K562 (cell line): ENCODE measurements at regions not wholly inside any gene's neighbourhood (a gene's known extent, or its start where the extent isn't known, plus 50 kb on each side); places are given as distances from the start of the nearest gene placed in this dataset.

ENCODE experiments used
- ATAC-seq: fragments of 200-7000 bp; cut with Tn5 transposase; 3 replicates; pipeline ENCODE4 v1.9.1; 2020; ENCODE audit warnings: moderate library complexity
- BruUV-seq: library from RNA; stranded (reverse); fragments of 400-500 nt; replicated peaks from 2 replicates; lab custom pipeline; 2021; lab: Mats Ljungman, UMichigan
- CTCF ChIA-PET: fragments of 300-600 bp; formaldehyde crosslinking; extraction: SDS; loops from one replicate; lab custom pipeline; 2021; ENCODE audit warnings: low intra/inter-chr PET ratio; lab: Yijun Ruan, JAX
- POLR2A ChIA-PET: fragments of 300-600, 350-650 bp; sonication (Branson Sonifier 250); formaldehyde crosslinking; extraction: SDS; loops from one replicate; lab custom pipeline; 2021; ENCODE audit warnings: antibody characterized with exemption, inconsistent platforms; lab: Yijun Ruan, JAX
- DNase-seq, 4 experiments: peaks; one replicate each; pipeline versions ENCODE4 v3.0.0 to v3.0.0-alpha.2; 2011 to 2018; ENCODE audit warnings: low spot score in 3 of 4, mixed read lengths in 3 of 4; ENCODE audit errors: extremely low read depth in 1 of 4
- FAIRE-seq: peaks from 2 replicates; lab custom pipeline; 2011; peaks lifted over from hg19 to GRCh38; lab: Jason Lieb, UNC
- H2AFZ ChIP-seq: 2 replicates; pipeline ENCODE4 v1.6.0; 2011; ENCODE audit warnings: low read depth, low read length, control low read depth, inconsistent platforms
- H3K27ac ChIP-seq: fragments of 200-600 bp; 3 replicates; pipeline ENCODE4 v1.8.0; 2011; ENCODE audit warnings: low read depth, mild to moderate bottlenecking, control low read depth, inconsistent platforms, low read length, moderate library complexity, mixed read lengths; ENCODE audit errors: extremely low read depth
- H3K27me3 ChIP-seq, 2 experiments: fragments of 300-600 bp in 1 of 2; 2 replicates in 1 of 2; 3 replicates in 1 of 2; pipeline versions ENCODE4 v1.6.0 to v1.8.0; 2011; ENCODE audit warnings: inconsistent platforms in 2 of 2, low read length in 2 of 2, mild to moderate bottlenecking in 1 of 2, mixed read lengths in 1 of 2, moderate library complexity in 1 of 2; ENCODE audit not compliant: control insufficient read depth in 2 of 2, insufficient read depth in 2 of 2
- H3K36me3 ChIP-seq: fragments of 300-600 bp; 3 replicates; pipeline ENCODE4 v1.8.0; 2011; ENCODE audit warnings: mild to moderate bottlenecking, low read length, inconsistent platforms; ENCODE audit not compliant: control insufficient read depth, insufficient read depth
- H3K4me1 ChIP-seq, 2 experiments: fragments of 200-600 bp in 1 of 2; replicated peaks in 1 of 2; 2 replicates in 1 of 2; 3 replicates in 1 of 2; pipeline versions ENCODE4 v1.5.1 to v1.8.0; 2011; ENCODE audit warnings: inconsistent platforms in 2 of 2, low read length in 2 of 2, mild to moderate bottlenecking in 1 of 2, mixed read lengths in 1 of 2, moderate library complexity in 1 of 2; ENCODE audit not compliant: control insufficient read depth in 2 of 2, insufficient read depth in 2 of 2
- H3K4me2 ChIP-seq: 2 replicates; pipeline ENCODE4 v1.6.1; 2011; ENCODE audit warnings: low read length, control low read depth, inconsistent platforms, mixed read lengths; ENCODE audit not compliant: insufficient read depth
- H3K4me3 ChIP-seq: fragments of 200-600 bp; sonication (generic), shearing (Covaris generic); 2 replicates; pipeline ENCODE4 v1.5.1; 2016; ENCODE audit warnings: control low read depth, inconsistent platforms
- H3K79me2 ChIP-seq: fragments of 200-600 bp; 3 replicates; pipeline ENCODE4 v1.8.0; 2011; ENCODE audit warnings: low read length, inconsistent platforms; ENCODE audit not compliant: control insufficient read depth, insufficient read depth
- H3K9ac ChIP-seq, 2 experiments: 2 replicates each; pipeline versions ENCODE4 v1.6.0 to v1.6.1; 2011; ENCODE audit warnings: low read depth in 2 of 2, low read length in 2 of 2, control low read depth in 1 of 2, inconsistent platforms in 1 of 2, mild to moderate bottlenecking in 1 of 2, mixed read lengths in 1 of 2; ENCODE audit not compliant: insufficient read depth in 1 of 2
- H3K9me1 ChIP-seq: one replicate; pipeline ENCODE4 v1.6.0; 2011; ENCODE audit warnings: inconsistent platforms, mild to moderate bottlenecking, low read length, moderate library complexity; ENCODE audit not compliant: control insufficient read depth, insufficient read depth
- H3K9me3 ChIP-seq: replicated peaks from 2 replicates; pipeline ENCODE4 v1.5.1; 2011; ENCODE audit warnings: low read depth, low read length, inconsistent platforms; ENCODE audit not compliant: control insufficient read depth, insufficient read depth
- H4K20me1 ChIP-seq: replicated peaks from 2 replicates; pipeline ENCODE4 v1.6.1; 2011; ENCODE audit warnings: low read length, inconsistent platforms, mixed read lengths; ENCODE audit not compliant: control insufficient read depth, insufficient read depth
- ARID1B ChIP-seq: fragments of 450-650 bp; IDR thresholded peaks from 2 replicates; pipeline ENCODE4 v1.6.1; 2016; ENCODE audit warnings: antibody characterized with exemption, mild to moderate bottlenecking, inconsistent platforms
- BDP1 ChIP-seq: IDR thresholded peaks from 3 replicates; pipeline ENCODE4 v1.6.1; 2011; ENCODE audit not compliant: insufficient read length, insufficient read depth
- COPS2 ChIP-seq: fragments of 450-650 bp; conservative IDR thresholded peaks from 2 replicates; pipeline ENCODE4 v1.6.1; 2016; ENCODE audit warnings: mild to moderate bottlenecking, moderate library complexity
- ELF1 ChIP-seq: fragments of 200-800 bp; sonication (Bioruptor generic); IDR thresholded peaks from 2 replicates; pipeline ENCODE4 v1.6.1; 2016; ENCODE audit warnings: missing genetic modification characterization, missing compliant biosample characterization
- EP400 ChIP-seq: fragments of 450-650 bp; IDR thresholded peaks from 2 replicates; pipeline ENCODE4 v1.6.1; 2017; ENCODE audit warnings: antibody characterized with exemption, mild to moderate bottlenecking, moderate library complexity
- FOXK1 ChIP-seq: sonication (generic); formaldehyde crosslinking; IDR thresholded peaks from 2 replicates; pipeline ENCODE4 v1.8.0; 2022; ENCODE audit warnings: missing genetic modification reagents, mild to moderate bottlenecking, borderline replicate concordance
- GABPB2 ChIP-seq: fragments of 250-450 bp; sonication (Bioruptor Pico); conservative IDR thresholded peaks from 2 replicates; pipeline ENCODE4 v1.5.1; 2021; ENCODE audit warnings: mild to moderate bottlenecking
- KLF13 ChIP-seq: fragments of 450-650 bp; IDR thresholded peaks from 2 replicates; pipeline ENCODE4 v1.6.1; 2016; ENCODE audit warnings: missing genetic modification characterization, low read depth, mild to moderate bottlenecking, missing compliant biosample characterization, moderate library complexity, borderline replicate concordance
- MEIS2 ChIP-seq: fragments of 450-650 bp; IDR thresholded peaks from 2 replicates; pipeline ENCODE4 v1.6.1; 2014; ENCODE audit warnings: mild to moderate bottlenecking; ENCODE audit not compliant: partially characterized antibody
- PYGO2 ChIP-seq: fragments of 450-650 bp; IDR thresholded peaks from 2 replicates; pipeline ENCODE4 v1.6.1; 2016; ENCODE audit warnings: mild to moderate bottlenecking, missing genetic modification characterization, moderate library complexity, missing compliant biosample characterization
- SAFB ChIP-seq: fragments of 200-400 bp; formaldehyde crosslinking; IDR thresholded peaks from 2 replicates; pipeline ENCODE4 v1.6.1; 2017; ENCODE audit warnings: low read depth, low read length, borderline replicate concordance
- SETDB1 ChIP-seq: IDR thresholded peaks from one replicate; pipeline ENCODE4 v1.6.1; 2012; ENCODE audit warnings: low read length, control low read depth, inconsistent platforms
- SMARCC2 ChIP-seq: fragments of 450-650 bp; IDR thresholded peaks from 2 replicates; pipeline ENCODE4 v1.6.1; 2017; ENCODE audit warnings: antibody characterized with exemption, moderate library complexity, mild to moderate bottlenecking, low read depth
- SNRNP70 ChIP-seq: fragments of 200-400 bp; formaldehyde crosslinking; optimal IDR thresholded peaks from 2 replicates; pipeline ENCODE3; 2017; ENCODE audit warnings: low read depth, low read length
- SRSF9 ChIP-seq: fragments of 200-400 bp; formaldehyde crosslinking; IDR thresholded peaks from 2 replicates; pipeline ENCODE4 v1.6.1; 2017; ENCODE audit warnings: low read depth, low read length, borderline replicate concordance
- SUPT5H ChIP-seq: fragments of 450-650 bp; IDR thresholded peaks from 2 replicates; pipeline ENCODE4 v1.6.1; 2016
- TAF1 ChIP-seq: IDR thresholded peaks from 2 replicates; pipeline ENCODE4 v1.6.1; 2011; ENCODE audit warnings: mild to moderate bottlenecking, low read length, moderate library complexity; ENCODE audit not compliant: insufficient read depth, control insufficient read depth, severe bottlenecking; ENCODE audit errors: extremely low read depth
- ZNF134 ChIP-seq: fragments of 250-450 bp; sonication (Bioruptor Pico); conservative IDR thresholded peaks from 2 replicates; pipeline ENCODE4 v1.4.0; 2020
- ZNF263 ChIP-seq: sonication (generic); formaldehyde crosslinking; IDR thresholded peaks from 2 replicates; pipeline ENCODE4 v1.8.0; 2022; ENCODE audit warnings: mild to moderate bottlenecking, missing genetic modification reagents, borderline replicate concordance
- ZNF830 ChIP-seq: fragments of 250-450 bp; sonication (Bioruptor Pico); IDR thresholded peaks from 2 replicates; pipeline ENCODE4 v1.5.0; 2021; ENCODE audit warnings: mild to moderate bottlenecking
- in situ Hi-C: fragments of 300-500 bp; cut with MboI; formaldehyde crosslinking; loops from 4 replicates; pipeline ENCODE4 v1.15.0; 2018; ENCODE audit warnings: inconsistent platforms, mixed read lengths
- intact Hi-C: fragments of 100-400 bp; cut with micrococcal nuclease; formaldehyde crosslinking; loops from 2 replicates; pipeline ENCODE4 v1.14.2; 2022
- TF ChIP-seq, protein P1 (sequence below): fragments of 450-650 bp; IDR thresholded peaks from 2 replicates; pipeline ENCODE4 v1.6.1; 2016; ENCODE audit warnings: borderline replicate concordance
- TF ChIP-seq, protein P2 (sequence below): fragments of 250-450 bp; sonication (Bioruptor Pico); IDR thresholded peaks from 2 replicates; pipeline ENCODE4 v1.5.0; 2021

DNA sequence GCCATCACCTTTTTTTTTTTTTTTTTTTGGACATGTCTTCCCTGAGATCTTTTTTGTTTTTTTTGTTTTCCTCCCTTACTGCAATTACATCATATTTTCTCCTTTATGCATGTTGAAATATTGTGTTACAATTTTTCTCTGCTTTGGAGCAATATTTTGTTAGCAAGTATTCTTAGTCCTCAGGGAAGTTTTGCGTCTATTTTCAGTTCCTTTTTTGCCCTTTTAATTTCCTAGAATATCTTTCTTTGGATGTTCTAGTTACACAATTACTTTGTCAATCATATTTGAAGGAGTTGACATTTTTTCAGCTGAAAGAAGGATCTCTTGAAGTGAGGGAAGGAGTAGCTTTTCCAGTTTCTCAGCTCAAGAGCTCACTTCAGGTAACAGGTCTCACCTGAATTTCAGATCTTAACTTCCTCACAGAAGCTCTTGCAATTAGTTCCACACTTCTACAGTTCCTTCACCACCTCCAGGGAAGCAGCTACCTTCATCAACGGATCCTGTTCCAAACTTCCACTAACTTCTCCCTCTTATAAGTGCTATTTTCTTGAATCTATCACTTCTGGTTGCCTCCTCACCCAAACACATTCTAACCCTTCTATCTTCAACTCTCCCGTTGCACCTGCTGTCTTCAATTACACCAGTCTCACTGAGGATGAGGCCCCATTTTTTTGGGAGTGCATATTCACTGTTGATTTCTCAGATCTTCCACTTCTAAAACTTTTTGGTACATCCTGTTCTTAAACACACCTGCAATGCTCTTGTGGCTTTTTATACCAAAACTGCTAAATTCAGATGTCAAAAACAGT lies 57.8 kb upstream of the CPOX start (continued):
- TF ChIP-seq KLF13 (no peak), SETDB1 (no peak), BDP1 (no peak), ARID1B (no peak)
- TF ChIP-seq, protein P1, sequence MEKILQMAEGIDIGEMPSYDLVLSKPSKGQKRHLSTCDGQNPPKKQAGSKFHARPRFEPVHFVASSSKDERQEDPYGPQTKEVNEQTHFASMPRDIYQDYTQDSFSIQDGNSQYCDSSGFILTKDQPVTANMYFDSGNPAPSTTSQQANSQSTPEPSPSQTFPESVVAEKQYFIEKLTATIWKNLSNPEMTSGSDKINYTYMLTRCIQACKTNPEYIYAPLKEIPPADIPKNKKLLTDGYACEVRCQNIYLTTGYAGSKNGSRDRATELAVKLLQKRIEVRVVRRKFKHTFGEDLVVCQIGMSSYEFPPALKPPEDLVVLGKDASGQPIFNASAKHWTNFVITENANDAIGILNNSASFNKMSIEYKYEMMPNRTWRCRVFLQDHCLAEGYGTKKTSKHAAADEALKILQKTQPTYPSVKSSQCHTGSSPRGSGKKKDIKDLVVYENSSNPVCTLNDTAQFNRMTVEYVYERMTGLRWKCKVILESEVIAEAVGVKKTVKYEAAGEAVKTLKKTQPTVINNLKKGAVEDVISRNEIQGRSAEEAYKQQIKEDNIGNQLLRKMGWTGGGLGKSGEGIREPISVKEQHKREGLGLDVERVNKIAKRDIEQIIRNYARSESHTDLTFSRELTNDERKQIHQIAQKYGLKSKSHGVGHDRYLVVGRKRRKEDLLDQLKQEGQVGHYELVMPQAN: no peak

DNA sequence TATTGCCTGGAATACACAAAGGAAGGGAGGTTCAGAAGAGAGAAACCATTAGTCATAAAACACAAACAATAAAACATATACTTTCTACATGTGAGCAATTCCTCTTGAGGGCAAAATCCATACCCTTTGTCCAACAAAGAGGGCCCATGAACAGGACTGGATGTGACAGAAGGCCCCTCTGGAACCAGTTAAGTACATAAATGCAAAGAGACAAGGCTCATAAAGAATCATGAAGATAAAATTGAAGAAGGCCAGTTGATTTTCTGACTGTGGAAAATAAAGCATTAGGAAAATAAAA lies 58.3 kb upstream of the CPOX start:
- Histone ChIP-seq H3K9ac (no peak overlapping the region), H2AFZ (no peak overlapping the region), H3K4me3 (no peak overlapping the region), H3K4me1 (no peaks in the 10 kb centered on the region), H3K79me2 (no peaks in the 10 kb centered on the region), H4K20me1 (no peaks in the 10 kb centered on the region), H3K9me1 (no peaks in the 10 kb centered on the region), H3K27ac (no peak overlapping the region), H3K36me3 (no peaks in the 10 kb centered on the region), H3K4me2 (no peak overlapping the region), H3K9me3 (no peaks in the 10 kb centered on the region), H3K27me3 (no peaks in the 10 kb centered on the region; a peak in 2 of 5 replicates)
- DNase-seq (no peak), ATAC-seq (no peak), FAIRE-seq (no peak)
- CTCF ChIA-PET: no interaction called here
- intact Hi-C loops (no loop called here), in situ Hi-C loops (no loop called here)
- POLR2A ChIA-PET: no interaction called here
- no TSS peak for BruUV-seq
- TF ChIP-seq ZNF263 (no peak), FOXK1 (no peak), EP400 (no peak), GABPB2 (CRISPR knock-in tag) (no peak), COPS2 (no peak), MEIS2 (no peak), TAF1 (no peak), ELF1 (tag) (no peak), ZNF830 (CRISPR knock-in tag) (no peak), SUPT5H (no peak), SNRNP70 (no peak), PYGO2 (tag) (no peak), SAFB (no peak), ZNF134 (CRISPR knock-in tag) (no peak), SRSF9 (no peak), SMARCC2 (no peak)
- TF ChIP-seq, protein P2, sequence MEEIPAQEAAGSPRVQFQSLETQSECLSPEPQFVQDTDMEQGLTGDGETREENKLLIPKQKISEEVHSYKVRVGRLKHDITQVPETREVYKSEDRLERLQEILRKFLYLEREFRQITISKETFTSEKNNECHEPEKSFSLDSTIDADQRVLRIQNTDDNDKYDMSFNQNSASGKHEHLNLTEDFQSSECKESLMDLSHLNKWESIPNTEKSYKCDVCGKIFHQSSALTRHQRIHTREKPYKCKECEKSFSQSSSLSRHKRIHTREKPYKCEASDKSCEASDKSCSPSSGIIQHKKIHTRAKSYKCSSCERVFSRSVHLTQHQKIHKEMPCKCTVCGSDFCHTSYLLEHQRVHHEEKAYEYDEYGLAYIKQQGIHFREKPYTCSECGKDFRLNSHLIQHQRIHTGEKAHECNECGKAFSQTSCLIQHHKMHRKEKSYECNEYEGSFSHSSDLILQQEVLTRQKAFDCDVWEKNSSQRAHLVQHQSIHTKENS (CRISPR knock-in tag): no peak
